ENCODE measurements at regions not wholly inside any gene's neighbourhood (a gene's known extent, or its start where the extent isn't known, plus 50 kb on each side); places are given as distances from the start of the nearest gene placed in this dataset.

GRCh38 chr15:45777781-45778180 lies 143.0 kb downstream of the SQOR start:
- H3K36me3 ChIP-seq (ENCODE audit: low read length), result no peaks in the 10 kb centered on the region
- no peaks in the 10 kb centered on the region for H3K9me2 ChIP-seq (replicated peaks; ENCODE audit: insufficient read depth, low read length)
- H3K27ac ChIP-seq (ENCODE audit: low read depth, low read length), result no peak overlapping the region
- no peak overlapping the region for H3K4me2 ChIP-seq (ENCODE audit: low read depth, low read length, poor library complexity, severe bottlenecking)
- no peak overlapping the region for H3K9ac ChIP-seq (ENCODE audit: low read length)
- TF ChIP-seq CTCF (IDR thresholded peaks at IDR 0.05; ENCODE audit: insufficient read depth, low read length, poor library complexity, severe bottlenecking) (no peak), EZH2phosphoT487 (conservative IDR thresholded peaks at IDR 0.05; ENCODE audit: low read length) (no peak)
- H3F3A ChIP-seq (ENCODE audit: insufficient read depth), result no peaks in the 10 kb centered on the region
- no peak overlapping the region for H2AFZ ChIP-seq (ENCODE audit: low read depth, low read length, severe bottlenecking)
- H3K27me3 ChIP-seq (ENCODE audit: low read length), result no peaks in the 10 kb centered on the region
- no peaks in the 10 kb centered on the region for H3K79me2 ChIP-seq (ENCODE audit: insufficient read depth, low read length)
- no peak overlapping the region for H3K4me3 ChIP-seq (ENCODE audit: insufficient read depth, low read length, poor library complexity, severe bottlenecking)
- no peaks in the 10 kb centered on the region for H3K9me3 ChIP-seq (ENCODE audit: insufficient read depth, low read length)
- no peaks in the 10 kb centered on the region for H4K20me1 ChIP-seq (ENCODE audit: low read depth, low read length)

GRCh38 chr15:45780352-45780751 lies 145.5 kb downstream of the SQOR start:
- Histone ChIP-seq H3K4me3 (ENCODE audit: insufficient read depth, low read length, poor library complexity, severe bottlenecking) (no peak overlapping the region), H3F3A (ENCODE audit: insufficient read depth) (no peaks in the 10 kb centered on the region), H2AFZ (ENCODE audit: low read depth, low read length, severe bottlenecking) (no peak overlapping the region), H3K36me3 (ENCODE audit: low read length) (no peaks in the 10 kb centered on the region), H3K9me3 (ENCODE audit: insufficient read depth, low read length) (no peaks in the 10 kb centered on the region), H3K27me3 (ENCODE audit: low read length) (no peaks in the 10 kb centered on the region), H3K79me2 (ENCODE audit: insufficient read depth, low read length) (no peaks in the 10 kb centered on the region), H4K20me1 (ENCODE audit: low read depth, low read length) (no peaks in the 10 kb centered on the region), H3K9ac (ENCODE audit: low read length) (no peak overlapping the region), H3K27ac (ENCODE audit: low read depth, low read length) (no peak overlapping the region), H3K4me2 (ENCODE audit: low read depth, low read length, poor library complexity, severe bottlenecking) (no peak overlapping the region), H3K9me2 (replicated peaks; ENCODE audit: insufficient read depth, low read length) (no peaks in the 10 kb centered on the region)
- TF ChIP-seq CTCF (IDR thresholded peaks at IDR 0.05; ENCODE audit: insufficient read depth, low read length, poor library complexity, severe bottlenecking), result no peak
- no peak for TF ChIP-seq EZH2phosphoT487 (conservative IDR thresholded peaks at IDR 0.05; ENCODE audit: low read length)

- H3K36me3 ChIP-seq (ENCODE audit: low read length), result no peaks in the 10 kb centered on the region
- H3K27ac ChIP-seq (ENCODE audit: low read depth, low read length), result no peak overlapping the region
- no peaks in the 10 kb centered on the region for H4K20me1 ChIP-seq (ENCODE audit: low read depth, low read length)
- no peaks in the 10 kb centered on the region for H3K9me3 ChIP-seq (ENCODE audit: insufficient read depth, low read length)
- no peak overlapping the region for H2AFZ ChIP-seq (ENCODE audit: low read depth, low read length, severe bottlenecking)
- no peak overlapping the region for H3K9ac ChIP-seq (ENCODE audit: low read length)
- no peak for TF ChIP-seq EZH2phosphoT487 (conservative IDR thresholded peaks at IDR 0.05; ENCODE audit: low read length)
- TF ChIP-seq CTCF (IDR thresholded peaks at IDR 0.05; ENCODE audit: insufficient read depth, low read length, poor library complexity, severe bottlenecking), result no peak
- H3F3A ChIP-seq (ENCODE audit: insufficient read depth), result no peaks in the 10 kb centered on the region
- H3K4me2 ChIP-seq (ENCODE audit: low read depth, low read length, poor library complexity, severe bottlenecking), result no peak overlapping the region
- H3K27me3 ChIP-seq (ENCODE audit: low read length), result no peaks in the 10 kb centered on the region
- H3K79me2 ChIP-seq (ENCODE audit: insufficient read depth, low read length), result no peaks in the 10 kb centered on the region
- H3K9me2 ChIP-seq (replicated peaks; ENCODE audit: insufficient read depth, low read length), result no peaks in the 10 kb centered on the region
- H3K4me3 ChIP-seq (ENCODE audit: insufficient read depth, low read length, poor library complexity, severe bottlenecking), result no peak overlapping the region
These were observed 149.8 kb downstream of the SQOR start for GRCh38 chr15:45784656-45785055.

Measured in SU-DHL-6 (cell line).